HL-60 (cell line): ENCODE measurements at regions not wholly inside any gene's neighbourhood (a gene's known extent, or its start where the extent isn't known, plus 50 kb on each side); places are given as distances from the start of the nearest gene placed in this dataset.

Experiments used
- DNase-seq, 2 experiments: peaks; one replicate each; pipeline ENCODE4 v3.0.0-alpha.2; 2010 to 2020; ENCODE audit warnings: low read depth in 1 of 2, low spot score in 1 of 2
- H3K27ac ChIP-seq: fragments of 250-450 bp; sonication (Bioruptor Pico); replicated peaks from 2 replicates; pipeline ENCODE4 v1.5.1; 2020; ENCODE audit warnings: mild to moderate bottlenecking, moderate library complexity
- H3K27me3 ChIP-seq: fragments of 250-450 bp; sonication (Bioruptor Pico); 2 replicates; pipeline ENCODE4 v1.5.1; 2021; ENCODE audit warnings: mild to moderate bottlenecking, moderate library complexity; ENCODE audit not compliant: insufficient read depth, poor library complexity, severe bottlenecking
- H3K4me3 ChIP-seq: replicated peaks from 2 replicates; pipeline ENCODE4 v1.5.1; 2011; ENCODE audit warnings: mild to moderate bottlenecking, control low read depth, low read length; ENCODE audit not compliant: insufficient read depth
- CTCF ChIP-seq: IDR thresholded peaks from one replicate; pipeline ENCODE4 v1.5.1; 2011; ENCODE audit warnings: low read length, control low read depth, inconsistent platforms; ENCODE audit not compliant: insufficient read depth
- GABPA ChIP-seq: IDR thresholded peaks from 2 replicates; pipeline ENCODE4 v1.6.1; 2012; ENCODE audit warnings: low read depth
- POLR2AphosphoS5 ChIP-seq: IDR thresholded peaks from 2 replicates; pipeline ENCODE4 v1.6.1; 2012; ENCODE audit warnings: low read depth
- REST ChIP-seq: IDR thresholded peaks from 2 replicates; pipeline ENCODE4 v1.6.1; 2012; ENCODE audit warnings: low read depth; ENCODE audit not compliant: insufficient replicate concordance
- SPI1 ChIP-seq: IDR thresholded peaks from 2 replicates; pipeline ENCODE4 v1.6.1; 2012; ENCODE audit warnings: low read depth, mild to moderate bottlenecking, borderline replicate concordance

GRCh38 chr10:6788731-6789130, 208.7 kb upstream of the PRKCQ start:
- Histone ChIP-seq H3K4me3 (no peak overlapping the region), H3K27ac (no peak overlapping the region), H3K27me3 (no peaks in the 10 kb centered on the region)
- no peak for DNase-seq
- TF ChIP-seq POLR2AphosphoS5: no peak
- no peak for TF ChIP-seq REST
- TF ChIP-seq CTCF: no peak
- no peak for TF ChIP-seq GABPA
- TF ChIP-seq SPI1: no peak

GRCh38 chr10:6788231-6788630, 208.2 kb upstream of the PRKCQ start:
- no peak overlapping the region for H3K27ac ChIP-seq
- TF ChIP-seq REST (no peak), GABPA (no peak), POLR2AphosphoS5 (no peak), SPI1 (no peak), CTCF (no peak)
- no peaks in the 10 kb centered on the region for H3K27me3 ChIP-seq
- no peak for DNase-seq
- H3K4me3 ChIP-seq: no peak overlapping the region

GRCh38 chr10:6787718-6788117, 207.6 kb upstream of the PRKCQ start:
- Histone ChIP-seq H3K27me3 (no peaks in the 10 kb centered on the region), H3K27ac (no peak overlapping the region), H3K4me3 (no peak overlapping the region)
- TF ChIP-seq SPI1: no peak
- TF ChIP-seq POLR2AphosphoS5: no peak
- no peak for TF ChIP-seq GABPA
- no peak for TF ChIP-seq CTCF
- no peak for TF ChIP-seq REST
- no peak for DNase-seq
